ENCODE measurements at regions not wholly inside any gene's neighbourhood (a gene's known extent, or its start where the extent isn't known, plus 50 kb on each side); places are given as distances from the start of the nearest gene placed in this dataset.

DNA sequence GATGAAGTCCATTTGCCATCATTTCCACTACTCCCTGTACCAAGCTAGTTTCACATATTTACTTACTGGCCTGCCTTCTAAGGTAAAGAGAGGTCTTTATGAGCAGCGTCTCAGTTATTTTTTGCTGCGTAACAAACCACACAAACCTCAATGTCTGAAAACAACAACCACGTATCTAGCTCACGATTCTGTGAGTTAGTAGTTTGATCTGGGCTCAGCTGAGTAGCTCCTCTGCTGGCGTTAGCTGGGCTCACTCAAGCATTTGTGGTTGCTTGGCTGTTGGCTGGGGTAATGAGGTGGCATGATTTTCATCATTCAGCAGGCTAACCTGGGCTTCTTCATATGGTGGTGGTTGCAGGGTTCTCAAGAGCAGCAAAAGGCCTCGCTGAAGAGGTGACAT lies 225.4 kb downstream of the FOXD2 start:
- TF ChIP-seq GATA3 (IDR thresholded peaks at IDR 0.05; ENCODE audit: low read depth, low read length): no peak
- TF ChIP-seq GATA2 (IDR thresholded peaks at IDR 0.05; ENCODE audit: low read depth, low read length): no peak

Data from SH-SY5Y (cell line).